Fibroblast of lung (primary cell): ENCODE measurements at regions not wholly inside any gene's neighbourhood (a gene's known extent, or its start where the extent isn't known, plus 50 kb on each side); places are given as distances from the start of the nearest gene placed in this dataset.

Experiments
- EZH2 ChIP-seq: IDR thresholded peaks from 2 replicates; pipeline ENCODE4 v1.5.1; 2012; ENCODE audit warnings: low read length, control low read depth, mild to moderate bottlenecking; ENCODE audit errors: missing control alignments
- TF ChIP-seq, protein P1 (sequence below), 2 donors: IDR thresholded peaks in 1 of 2; conservative IDR thresholded peaks in 1 of 2; 1 replicate in 1 of 2; 2 replicates in 1 of 2; pipeline ENCODE4 v1.5.1; 2011 to 2012; ENCODE audit warnings: low read length in 2 of 2, control low read depth in 1 of 2, inconsistent platforms in 1 of 2, low read depth in 1 of 2, mild to moderate bottlenecking in 1 of 2

DNA sequence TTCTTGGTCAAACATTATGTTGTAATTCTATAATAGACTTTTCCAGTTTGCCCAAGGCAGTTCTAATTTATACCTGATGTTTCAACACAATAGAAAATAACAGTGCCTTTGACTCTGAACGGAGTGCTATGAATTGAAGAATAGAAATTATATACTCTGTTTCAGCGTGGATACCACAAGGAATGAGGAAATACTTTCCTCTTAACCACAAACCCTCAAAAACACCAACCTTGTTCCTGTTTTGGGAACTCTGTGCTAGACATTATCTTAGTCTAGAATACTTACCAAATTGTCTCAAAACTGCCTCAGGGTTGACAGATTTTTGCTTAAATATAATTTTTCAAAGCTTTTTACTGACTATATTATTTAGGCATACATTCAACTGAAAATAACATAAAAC lies 1629.3 kb downstream of the MRPL39 start:
- TF ChIP-seq, protein P1, sequence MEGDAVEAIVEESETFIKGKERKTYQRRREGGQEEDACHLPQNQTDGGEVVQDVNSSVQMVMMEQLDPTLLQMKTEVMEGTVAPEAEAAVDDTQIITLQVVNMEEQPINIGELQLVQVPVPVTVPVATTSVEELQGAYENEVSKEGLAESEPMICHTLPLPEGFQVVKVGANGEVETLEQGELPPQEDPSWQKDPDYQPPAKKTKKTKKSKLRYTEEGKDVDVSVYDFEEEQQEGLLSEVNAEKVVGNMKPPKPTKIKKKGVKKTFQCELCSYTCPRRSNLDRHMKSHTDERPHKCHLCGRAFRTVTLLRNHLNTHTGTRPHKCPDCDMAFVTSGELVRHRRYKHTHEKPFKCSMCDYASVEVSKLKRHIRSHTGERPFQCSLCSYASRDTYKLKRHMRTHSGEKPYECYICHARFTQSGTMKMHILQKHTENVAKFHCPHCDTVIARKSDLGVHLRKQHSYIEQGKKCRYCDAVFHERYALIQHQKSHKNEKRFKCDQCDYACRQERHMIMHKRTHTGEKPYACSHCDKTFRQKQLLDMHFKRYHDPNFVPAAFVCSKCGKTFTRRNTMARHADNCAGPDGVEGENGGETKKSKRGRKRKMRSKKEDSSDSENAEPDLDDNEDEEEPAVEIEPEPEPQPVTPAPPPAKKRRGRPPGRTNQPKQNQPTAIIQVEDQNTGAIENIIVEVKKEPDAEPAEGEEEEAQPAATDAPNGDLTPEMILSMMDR (conservative IDR thresholded peaks at IDR 0.05 in 1 of 2, IDR thresholded peaks at IDR 0.05 in 1 of 2; ENCODE audit: low read depth in 1 of 2, low read length in 2 of 2), result no peak
- no peak for TF ChIP-seq EZH2
